GM12874 (cell line): ENCODE measurements at regions not wholly inside any gene's neighbourhood (a gene's known extent, or its start where the extent isn't known, plus 50 kb on each side); places are given as distances from the start of the nearest gene placed in this dataset.

Experiments
- CTCF ChIP-seq: IDR thresholded peaks from 2 replicates; pipeline ENCODE4 v1.5.1; 2011; ENCODE audit warnings: low read depth, mild to moderate bottlenecking, control low read depth, low read length, moderate library complexity; ENCODE audit not compliant: insufficient read depth

- no peak for TF ChIP-seq CTCF
Measured at GRCh38 chr9:71465392-71465791, 302.9 kb downstream of the CEMIP2 start.

- no peak for TF ChIP-seq CTCF
Measured at GRCh38 chr9:71459082-71459481, 309.2 kb downstream of the CEMIP2 start.

GRCh38 chr9:71446473-71447411, 321.6 kb downstream of the CEMIP2 start:
- 0 out of 2 replicates have a peak, but pooled peaks have one; percentile 16 for TF ChIP-seq CTCF

- no peak for TF ChIP-seq CTCF
Measured at GRCh38 chr9:71446106-71446472, 322.2 kb downstream of the CEMIP2 start.

GRCh38 chr9:71442937-71443336, 321.5 kb upstream of the TRPM3 start:
- TF ChIP-seq CTCF, result no peak

GRCh38 chr9:71441266-71441665, 319.8 kb upstream of the TRPM3 start:
- TF ChIP-seq CTCF, result no peak

- no peak for TF ChIP-seq CTCF
Measured at GRCh38 chr9:71431931-71432330, 310.5 kb upstream of the TRPM3 start.
